GM23248 (cell line): ENCODE measurements at regions not wholly inside any gene's neighbourhood (a gene's known extent, or its start where the extent isn't known, plus 50 kb on each side); places are given as distances from the start of the nearest gene placed in this dataset.

Source experiments
- DNase-seq: peaks from one replicate; pipeline ENCODE4 v3.0.0-alpha.2; 2015
- H2AFZ ChIP-seq: fragments of 200-600 bp; sonication (generic); 2 replicates; pipeline ENCODE4 v1.6.1; 2016; ENCODE audit warnings: antibody characterized with exemption
- H3F3A ChIP-seq: fragments of 200-600 bp; sonication (generic); 2 replicates; pipeline ENCODE4 v1.6.1; 2016; ENCODE audit warnings: mild to moderate bottlenecking, antibody characterized with exemption, mixed run types; ENCODE audit not compliant: insufficient read depth
- H3K27ac ChIP-seq: fragments of 200-600 bp; sonication (generic); 2 replicates; pipeline ENCODE4 v1.5.1; 2016; ENCODE audit warnings: mild to moderate bottlenecking
- H3K27me3 ChIP-seq: fragments of 200-600 bp; sonication (generic); replicated peaks from 2 replicates; pipeline ENCODE4 v1.6.1; 2016; ENCODE audit warnings: mild to moderate bottlenecking; ENCODE audit not compliant: insufficient read depth
- H3K36me3 ChIP-seq: fragments of 200-600 bp; sonication (generic); 2 replicates; pipeline ENCODE4 v1.6.1; 2016; ENCODE audit warnings: low read depth, mild to moderate bottlenecking
- H3K4me1 ChIP-seq: fragments of 200-600 bp; sonication (generic); 2 replicates; pipeline ENCODE4 v1.6.1; 2016; ENCODE audit warnings: mild to moderate bottlenecking; ENCODE audit not compliant: insufficient read depth
- H3K4me2 ChIP-seq: fragments of 200-600 bp; sonication (generic); one replicate; pipeline ENCODE4 v1.6.1; 2016; ENCODE audit warnings: mild to moderate bottlenecking; ENCODE audit not compliant: unreplicated experiment
- H3K4me3 ChIP-seq: fragments of 200-600 bp; sonication (generic); 2 replicates; pipeline ENCODE4 v1.5.1; 2016; ENCODE audit warnings: mild to moderate bottlenecking
- H3K79me2 ChIP-seq: fragments of 200-600 bp; sonication (generic); 2 replicates; pipeline ENCODE4 v1.6.1; 2016; ENCODE audit warnings: mild to moderate bottlenecking; ENCODE audit not compliant: insufficient read depth
- H3K9ac ChIP-seq: fragments of 200-600 bp; sonication (generic); 2 replicates; pipeline ENCODE4 v1.6.1; 2016; ENCODE audit warnings: mild to moderate bottlenecking
- H3K9me2 ChIP-seq: fragments of 200-600 bp; sonication (generic); 2 replicates; pipeline ENCODE4 v1.6.1; 2016; ENCODE audit warnings: mixed run types, mild to moderate bottlenecking, moderate library complexity; ENCODE audit not compliant: insufficient read depth
- H3K9me3 ChIP-seq: fragments of 200-600 bp; sonication (generic); one replicate; pipeline ENCODE4 v1.6.1; 2017; ENCODE audit warnings: low read depth
- H4K20me1 ChIP-seq: fragments of 200-600 bp; sonication (generic); 2 replicates; pipeline ENCODE4 v1.6.0; 2016; ENCODE audit not compliant: insufficient read depth
- EZH2 ChIP-seq: fragments of 200-600 bp; sonication (generic); IDR thresholded peaks from 2 replicates; pipeline ENCODE4 v1.6.1; 2018; ENCODE audit warnings: antibody characterized with exemption, mild to moderate bottlenecking; ENCODE audit not compliant: insufficient read depth, poor library complexity, severe bottlenecking
- EZH2phosphoT487 ChIP-seq: fragments of 200-600 bp; sonication (generic); IDR thresholded peaks from 2 replicates; pipeline ENCODE4 v1.6.1; 2018; ENCODE audit warnings: antibody characterized with exemption, moderate library complexity, mild to moderate bottlenecking, low read depth; ENCODE audit not compliant: insufficient read depth
- WGBS, 2 experiments: methylation state at CpG; one replicate each; pipeline ENCODE4 v1.1.6; 2015 to 2017; ENCODE audit warnings: low lambda C conversion rate in 2 of 2, low coverage in 1 of 2; ENCODE audit errors: missing lambda C conversion rate in 2 of 2; 5-methylcytosine and 5-hydroxymethylcytosine counted together
- in situ Hi-C: fragments of 300-500 bp; cut with MboI; formaldehyde crosslinking; loops from 2 replicates; pipeline ENCODE4 v1.15.0; 2020

- WGBS, 2 experiments, result 43 to 63% methylated on average over 1 of the region's 1 CpG
- Histone ChIP-seq H3K79me2 (no peaks in the 10 kb centered on the region), H3K4me1 (no peaks in the 10 kb centered on the region), H3K36me3 (no peaks in the 10 kb centered on the region), H3K9ac (no peak overlapping the region), H3K4me2 (no peak overlapping the region), H3K4me3 (no peak overlapping the region), H3K9me2 (no peaks in the 10 kb centered on the region), H3K27ac (no peak overlapping the region), H3K9me3 (no peaks in the 10 kb centered on the region), H2AFZ (no peak overlapping the region), H3F3A (no peaks in the 10 kb centered on the region), H4K20me1 (no peaks in the 10 kb centered on the region), H3K27me3 (no peaks in the 10 kb centered on the region)
- no peak for DNase-seq
- TF ChIP-seq EZH2phosphoT487, result no peak
- in situ Hi-C loops, result no loop called here
These were observed 240.8 kb upstream of the POM121L12 start for GRCh38 chr7:52794621-52795020.

- H4K20me1 ChIP-seq, result no peaks in the 10 kb centered on the region
- DNase-seq, result no peak
- H3K36me3 ChIP-seq, result no peaks in the 10 kb centered on the region
These were observed 244.2 kb upstream of the POM121L12 start for GRCh38 chr7:52791176-52791700.

GRCh38 chr7:52786174-52786573, 249.3 kb upstream of the POM121L12 start:
- Histone ChIP-seq H3K79me2 (no peaks in the 10 kb centered on the region), H3K36me3 (no peaks in the 10 kb centered on the region), H3K27ac (no peak overlapping the region), H3K27me3 (no peaks in the 10 kb centered on the region), H3K9ac (no peak overlapping the region), H2AFZ (no peak overlapping the region), H3K9me3 (no peaks in the 10 kb centered on the region), H3F3A (no peaks in the 10 kb centered on the region), H3K4me3 (no peak overlapping the region), H4K20me1 (no peaks in the 10 kb centered on the region), H3K4me1 (no peaks in the 10 kb centered on the region), H3K9me2 (no peaks in the 10 kb centered on the region), H3K4me2 (no peak overlapping the region)
- WGBS, 2 experiments, result 20 to 33% methylated on average over 3 of the region's 3 CpGs
- TF ChIP-seq EZH2 (no peak), EZH2phosphoT487 (no peak)
- no peak for DNase-seq
- in situ Hi-C loops, result no loop called here

More at GRCh38 chr7:52791176-52791700, 244.2 kb upstream of the POM121L12 start:
- Histone ChIP-seq H3K27ac (no peak overlapping the region), H3K9ac (no peak overlapping the region), H3K9me3 (no peaks in the 10 kb centered on the region), H2AFZ (no peak overlapping the region), H3K4me3 (no peak overlapping the region), H3K4me2 (no peak overlapping the region), H3K27me3 (no peaks in the 10 kb centered on the region), H3F3A (no peaks in the 10 kb centered on the region), H3K79me2 (no peaks in the 10 kb centered on the region), H3K9me2 (no peaks in the 10 kb centered on the region), H3K4me1 (no peaks in the 10 kb centered on the region)
- in situ Hi-C loops, result no loop called here
- WGBS, 2 experiments, result 15 to 16% methylated on average over 4 of the region's 4 CpGs
- no peak for TF ChIP-seq EZH2
- TF ChIP-seq EZH2phosphoT487, result no peak

- H3K4me2 ChIP-seq, result no peak overlapping the region
- H3K36me3 ChIP-seq, result no peaks in the 10 kb centered on the region
- TF ChIP-seq EZH2, result no peak
- no peaks in the 10 kb centered on the region for H3K79me2 ChIP-seq
- no peak overlapping the region for H3K27ac ChIP-seq
- no peak overlapping the region for H2AFZ ChIP-seq
- no peak for DNase-seq
- no peaks in the 10 kb centered on the region for H3K27me3 ChIP-seq
- no peaks in the 10 kb centered on the region for H3K9me3 ChIP-seq
- no peaks in the 10 kb centered on the region for H3F3A ChIP-seq
- no peak overlapping the region for H3K9ac ChIP-seq
- H3K4me3 ChIP-seq, result no peak overlapping the region
- no peaks in the 10 kb centered on the region for H3K9me2 ChIP-seq
- in situ Hi-C loops, result no loop called here
- 9 to 19% methylated on average over 5 of the region's 5 CpGs for WGBS, 2 experiments
- H3K4me1 ChIP-seq, result no peaks in the 10 kb centered on the region
- H4K20me1 ChIP-seq, result no peaks in the 10 kb centered on the region
These were observed 253.1 kb upstream of the POM121L12 start for GRCh38 chr7:52782348-52782747.

GRCh38 chr7:52781250-52781649, 254.2 kb upstream of the POM121L12 start:
- no peaks in the 10 kb centered on the region for H3F3A ChIP-seq
- no peak overlapping the region for H3K27ac ChIP-seq
- H2AFZ ChIP-seq, result no peak overlapping the region
- WGBS, 2 experiments, result 17 to 24% methylated on average over 4 of the region's 4 CpGs
- no peak overlapping the region for H3K4me3 ChIP-seq
- H3K79me2 ChIP-seq, result no peaks in the 10 kb centered on the region
- no peaks in the 10 kb centered on the region for H3K9me3 ChIP-seq
- H3K4me2 ChIP-seq, result no peak overlapping the region
- H3K27me3 ChIP-seq, result no peaks in the 10 kb centered on the region
- no peak for DNase-seq
- H3K9me2 ChIP-seq, result no peaks in the 10 kb centered on the region
- H3K4me1 ChIP-seq, result no peaks in the 10 kb centered on the region
- in situ Hi-C loops, result no loop called here
- TF ChIP-seq EZH2 (no peak), EZH2phosphoT487 (no peak)
- H3K36me3 ChIP-seq, result no peaks in the 10 kb centered on the region
- H3K9ac ChIP-seq, result no peak overlapping the region
- H4K20me1 ChIP-seq, result no peaks in the 10 kb centered on the region
